ENCODE measurements at regions not wholly inside any gene's neighbourhood (a gene's known extent, or its start where the extent isn't known, plus 50 kb on each side); places are given as distances from the start of the nearest gene placed in this dataset.
"Not testable (repeated sequence)": the region's sequence is repeated elsewhere in the genome, so short reads cannot be mapped to it uniquely, and the experiment has no call there.

- H3K9me1 ChIP-seq (ENCODE audit: control insufficient read depth, extremely low read depth, insufficient read depth, low read length); H3K27me3 ChIP-seq (ENCODE audit: control insufficient read depth, extremely low read depth, insufficient read depth, low read length); DNase-seq (ENCODE audit: low read depth, low spot score); H3K79me2 ChIP-seq (ENCODE audit: control insufficient read depth, insufficient read depth, low read length); H2AFZ ChIP-seq (ENCODE audit: control insufficient read depth, low read length); H3K27ac ChIP-seq (ENCODE audit: control insufficient read depth, insufficient read depth, low read length); H4K20me1 ChIP-seq (ENCODE audit: control insufficient read depth, extremely low read depth, insufficient read depth, low read length); H3K36me3 ChIP-seq (ENCODE audit: control insufficient read depth in 2 of 2, extremely low read depth in 1 of 2, insufficient read depth in 2 of 2, low read length in 2 of 2); H3K9me3 ChIP-seq (ENCODE audit: control insufficient read depth, low read depth, low read length); H3K9ac ChIP-seq (ENCODE audit: control insufficient read depth, extremely low read depth, insufficient read depth, low read length); FAIRE-seq; H3K4me2 ChIP-seq (ENCODE audit: control insufficient read depth, extremely low read depth, insufficient read depth, low read depth, low read length); H3K4me1 ChIP-seq (ENCODE audit: control insufficient read depth, extremely low read depth, insufficient read depth, low read length); H3K4me3 ChIP-seq (ENCODE audit: control insufficient read depth in 2 of 3, extremely low read depth in 1 of 3, insufficient read depth in 2 of 3, low read depth in 1 of 3, low read length in 3 of 3); dilution Hi-C loops (cut with MboI; ENCODE audit: extremely low pct_ligation_motif_present, low sequenced_read_pairs): not testable (repeated sequence)
These were observed 1164.8 kb downstream of the RPIA start for GRCh38 chr2:89856305-89856704.

DNA sequence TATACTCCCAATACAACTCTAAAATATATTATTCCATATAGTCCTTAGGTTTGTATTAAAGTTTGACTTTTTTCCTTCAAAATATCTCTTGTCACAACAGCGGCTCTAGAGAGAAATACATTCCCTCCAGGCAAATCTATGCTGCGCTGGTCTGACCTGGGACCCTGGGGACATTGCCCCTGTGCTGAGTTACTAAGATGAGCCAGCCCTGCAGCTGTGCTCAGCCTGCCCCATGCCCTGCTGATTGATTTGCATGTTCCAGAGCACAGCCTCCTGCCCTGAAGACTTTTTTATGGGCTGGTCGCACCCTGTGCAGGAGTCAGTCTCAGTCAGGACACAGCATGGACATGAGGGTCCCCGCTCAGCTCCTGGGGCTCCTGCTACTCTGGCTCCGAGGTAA, 1170.7 kb downstream of the RPIA start:
- H4K20me1 ChIP-seq (ENCODE audit: control insufficient read depth, extremely low read depth, insufficient read depth, low read length); H3K9me3 ChIP-seq (ENCODE audit: control insufficient read depth, low read depth, low read length); H3K27ac ChIP-seq (ENCODE audit: control insufficient read depth, insufficient read depth, low read length); H3K4me2 ChIP-seq (ENCODE audit: control insufficient read depth, extremely low read depth, insufficient read depth, low read depth, low read length); DNase-seq (ENCODE audit: low read depth, low spot score); dilution Hi-C loops (cut with MboI; ENCODE audit: extremely low pct_ligation_motif_present, low sequenced_read_pairs); H3K4me1 ChIP-seq (ENCODE audit: control insufficient read depth, extremely low read depth, insufficient read depth, low read length); H3K9me1 ChIP-seq (ENCODE audit: control insufficient read depth, extremely low read depth, insufficient read depth, low read length); H3K27me3 ChIP-seq (ENCODE audit: control insufficient read depth, extremely low read depth, insufficient read depth, low read length); H3K79me2 ChIP-seq (ENCODE audit: control insufficient read depth, insufficient read depth, low read length); FAIRE-seq; H2AFZ ChIP-seq (ENCODE audit: control insufficient read depth, low read length); H3K36me3 ChIP-seq (ENCODE audit: control insufficient read depth in 2 of 2, extremely low read depth in 1 of 2, insufficient read depth in 2 of 2, low read length in 2 of 2); H3K9ac ChIP-seq (ENCODE audit: control insufficient read depth, extremely low read depth, insufficient read depth, low read length); H3K4me3 ChIP-seq (ENCODE audit: control insufficient read depth in 2 of 3, extremely low read depth in 1 of 3, insufficient read depth in 2 of 3, low read depth in 1 of 3, low read length in 3 of 3): not testable (repeated sequence)

DNA sequence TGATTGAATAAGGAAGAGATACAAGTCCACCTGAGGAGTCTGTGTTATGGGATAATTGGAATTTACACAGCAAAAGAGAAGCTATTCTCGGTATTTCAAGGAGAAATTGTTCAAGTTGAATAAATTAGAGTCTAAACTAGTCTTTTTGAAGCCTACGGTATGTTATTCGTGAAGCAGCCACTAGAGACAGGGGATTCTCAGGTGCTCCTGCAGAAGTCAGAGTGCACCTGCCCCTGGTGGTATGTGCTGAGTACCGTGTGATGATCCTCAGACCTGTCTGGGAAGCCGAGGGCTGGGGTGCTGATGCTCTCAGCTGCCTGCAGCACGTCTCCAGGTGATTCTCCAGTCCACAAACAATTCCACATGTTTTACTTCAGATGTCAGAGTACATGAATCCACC, 1171.7 kb downstream of the RPIA start:
- H3K79me2 ChIP-seq (ENCODE audit: control insufficient read depth, insufficient read depth, low read length); dilution Hi-C loops (cut with MboI; ENCODE audit: extremely low pct_ligation_motif_present, low sequenced_read_pairs); H3K27ac ChIP-seq (ENCODE audit: control insufficient read depth, insufficient read depth, low read length); DNase-seq (ENCODE audit: low read depth, low spot score); FAIRE-seq; H2AFZ ChIP-seq (ENCODE audit: control insufficient read depth, low read length); H3K4me3 ChIP-seq (ENCODE audit: control insufficient read depth in 2 of 3, extremely low read depth in 1 of 3, insufficient read depth in 2 of 3, low read depth in 1 of 3, low read length in 3 of 3); H3K27me3 ChIP-seq (ENCODE audit: control insufficient read depth, extremely low read depth, insufficient read depth, low read length); H4K20me1 ChIP-seq (ENCODE audit: control insufficient read depth, extremely low read depth, insufficient read depth, low read length); H3K36me3 ChIP-seq (ENCODE audit: control insufficient read depth in 2 of 2, extremely low read depth in 1 of 2, insufficient read depth in 2 of 2, low read length in 2 of 2); H3K9me3 ChIP-seq (ENCODE audit: control insufficient read depth, low read depth, low read length); H3K4me2 ChIP-seq (ENCODE audit: control insufficient read depth, extremely low read depth, insufficient read depth, low read depth, low read length); H3K9me1 ChIP-seq (ENCODE audit: control insufficient read depth, extremely low read depth, insufficient read depth, low read length); H3K9ac ChIP-seq (ENCODE audit: control insufficient read depth, extremely low read depth, insufficient read depth, low read length); H3K4me1 ChIP-seq (ENCODE audit: control insufficient read depth, extremely low read depth, insufficient read depth, low read length): not testable (repeated sequence)

- H3K9me3 ChIP-seq (ENCODE audit: control insufficient read depth, low read depth, low read length); FAIRE-seq; H2AFZ ChIP-seq (ENCODE audit: control insufficient read depth, low read length); H3K4me1 ChIP-seq (ENCODE audit: control insufficient read depth, extremely low read depth, insufficient read depth, low read length); H3K36me3 ChIP-seq (ENCODE audit: control insufficient read depth in 2 of 2, extremely low read depth in 1 of 2, insufficient read depth in 2 of 2, low read length in 2 of 2); H3K79me2 ChIP-seq (ENCODE audit: control insufficient read depth, insufficient read depth, low read length); DNase-seq (ENCODE audit: low read depth, low spot score); H3K4me2 ChIP-seq (ENCODE audit: control insufficient read depth, extremely low read depth, insufficient read depth, low read depth, low read length); dilution Hi-C loops (cut with MboI; ENCODE audit: extremely low pct_ligation_motif_present, low sequenced_read_pairs); H3K27me3 ChIP-seq (ENCODE audit: control insufficient read depth, extremely low read depth, insufficient read depth, low read length); H3K9me1 ChIP-seq (ENCODE audit: control insufficient read depth, extremely low read depth, insufficient read depth, low read length); H3K9ac ChIP-seq (ENCODE audit: control insufficient read depth, extremely low read depth, insufficient read depth, low read length); H3K27ac ChIP-seq (ENCODE audit: control insufficient read depth, insufficient read depth, low read length); H4K20me1 ChIP-seq (ENCODE audit: control insufficient read depth, extremely low read depth, insufficient read depth, low read length); H3K4me3 ChIP-seq (ENCODE audit: control insufficient read depth in 2 of 3, extremely low read depth in 1 of 3, insufficient read depth in 2 of 3, low read depth in 1 of 3, low read length in 3 of 3): not testable (repeated sequence)
These were observed 1183.5 kb downstream of the RPIA start for GRCh38 chr2:89874810-89875595.

- H3K36me3 ChIP-seq (ENCODE audit: control insufficient read depth in 2 of 2, extremely low read depth in 1 of 2, insufficient read depth in 2 of 2, low read length in 2 of 2); H3K27ac ChIP-seq (ENCODE audit: control insufficient read depth, insufficient read depth, low read length); H3K4me3 ChIP-seq (ENCODE audit: control insufficient read depth in 2 of 3, extremely low read depth in 1 of 3, insufficient read depth in 2 of 3, low read depth in 1 of 3, low read length in 3 of 3); H3K4me1 ChIP-seq (ENCODE audit: control insufficient read depth, extremely low read depth, insufficient read depth, low read length); H3K9me3 ChIP-seq (ENCODE audit: control insufficient read depth, low read depth, low read length); H4K20me1 ChIP-seq (ENCODE audit: control insufficient read depth, extremely low read depth, insufficient read depth, low read length); H3K4me2 ChIP-seq (ENCODE audit: control insufficient read depth, extremely low read depth, insufficient read depth, low read depth, low read length); H3K79me2 ChIP-seq (ENCODE audit: control insufficient read depth, insufficient read depth, low read length); H2AFZ ChIP-seq (ENCODE audit: control insufficient read depth, low read length); H3K9me1 ChIP-seq (ENCODE audit: control insufficient read depth, extremely low read depth, insufficient read depth, low read length); H3K27me3 ChIP-seq (ENCODE audit: control insufficient read depth, extremely low read depth, insufficient read depth, low read length); H3K9ac ChIP-seq (ENCODE audit: control insufficient read depth, extremely low read depth, insufficient read depth, low read length); FAIRE-seq; dilution Hi-C loops (cut with MboI; ENCODE audit: extremely low pct_ligation_motif_present, low sequenced_read_pairs); DNase-seq (ENCODE audit: low read depth, low spot score): not testable (repeated sequence)
These were observed 1185.0 kb downstream of the RPIA start for GRCh38 chr2:89876445-89876844.

Data from keratinocyte (primary cell).